Activated CD4-positive, CD25-positive, alpha-beta regulatory T cell treated with anti-CD3 and anti-CD28 coated beads, Interleukin-2, amount 50 U/mL, for 16 hours (primary cell): ENCODE measurements at regions not wholly inside any gene's neighbourhood (a gene's known extent, or its start where the extent isn't known, plus 50 kb on each side); places are given as distances from the start of the nearest gene placed in this dataset.

Source experiments
- DNase-seq: peaks from one replicate; pipeline ENCODE4 v3.0.0-alpha.2; 2020; ENCODE audit warnings: low read depth, low spot score

- no peak for DNase-seq
Measured at GRCh38 chr4:147423229-147423628, 57.7 kb upstream of the EDNRA start.

- DNase-seq, result no peak
Measured at GRCh38 chr4:147425019-147425418, 55.9 kb upstream of the EDNRA start.

GRCh38 chr4:147428583-147428982 lies 52.3 kb upstream of the EDNRA start:
- DNase-seq, result no peak

GRCh38 chr4:147430111-147430510 lies 50.8 kb upstream of the EDNRA start:
- no peak for DNase-seq
